ENCODE measurements at regions not wholly inside any gene's neighbourhood (a gene's known extent, or its start where the extent isn't known, plus 50 kb on each side); places are given as distances from the start of the nearest gene placed in this dataset.

DNA sequence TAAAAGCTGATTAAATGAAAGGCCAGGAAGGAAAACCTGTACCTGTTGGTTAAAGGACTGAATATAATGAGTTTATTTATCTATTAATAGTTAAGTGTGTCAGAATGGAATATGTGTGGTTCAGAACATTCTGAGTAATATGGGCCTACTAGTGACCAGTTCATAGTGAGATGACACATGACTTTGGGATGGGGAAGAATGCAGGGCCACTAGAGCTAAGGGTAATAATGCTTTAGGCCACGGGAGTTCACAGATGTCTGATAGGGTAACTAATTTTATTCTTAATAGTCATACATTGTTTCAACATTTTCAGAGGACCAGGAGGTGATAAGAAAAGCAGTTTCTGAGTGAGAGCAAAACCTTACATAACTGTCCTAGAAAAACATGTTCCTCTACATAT, 247.8 kb upstream of the OR4E1 start:
- Histone ChIP-seq H3K27me3 (no peaks in the 10 kb centered on the region), H3K9me3 (no peaks in the 10 kb centered on the region), H3K27ac (no peak overlapping the region), H3K36me3 (no peaks in the 10 kb centered on the region), H3K4me1 (no peaks in the 10 kb centered on the region), H3K4me3 (no peak overlapping the region)
- no peak for DNase-seq (ENCODE audit: extremely low spot score in 2 of 2)
- intact Hi-C loops (cut with DNase I), result no loop called here
- TF ChIP-seq POLR2AphosphoS5 (IDR thresholded peaks at IDR 0.05; ENCODE audit: insufficient read depth in 1 of 2, low read depth in 1 of 2), result no peak
- TF ChIP-seq POLR2A (IDR thresholded peaks at IDR 0.05), result no peak
- TF ChIP-seq, protein P1, sequence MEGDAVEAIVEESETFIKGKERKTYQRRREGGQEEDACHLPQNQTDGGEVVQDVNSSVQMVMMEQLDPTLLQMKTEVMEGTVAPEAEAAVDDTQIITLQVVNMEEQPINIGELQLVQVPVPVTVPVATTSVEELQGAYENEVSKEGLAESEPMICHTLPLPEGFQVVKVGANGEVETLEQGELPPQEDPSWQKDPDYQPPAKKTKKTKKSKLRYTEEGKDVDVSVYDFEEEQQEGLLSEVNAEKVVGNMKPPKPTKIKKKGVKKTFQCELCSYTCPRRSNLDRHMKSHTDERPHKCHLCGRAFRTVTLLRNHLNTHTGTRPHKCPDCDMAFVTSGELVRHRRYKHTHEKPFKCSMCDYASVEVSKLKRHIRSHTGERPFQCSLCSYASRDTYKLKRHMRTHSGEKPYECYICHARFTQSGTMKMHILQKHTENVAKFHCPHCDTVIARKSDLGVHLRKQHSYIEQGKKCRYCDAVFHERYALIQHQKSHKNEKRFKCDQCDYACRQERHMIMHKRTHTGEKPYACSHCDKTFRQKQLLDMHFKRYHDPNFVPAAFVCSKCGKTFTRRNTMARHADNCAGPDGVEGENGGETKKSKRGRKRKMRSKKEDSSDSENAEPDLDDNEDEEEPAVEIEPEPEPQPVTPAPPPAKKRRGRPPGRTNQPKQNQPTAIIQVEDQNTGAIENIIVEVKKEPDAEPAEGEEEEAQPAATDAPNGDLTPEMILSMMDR (IDR thresholded peaks at IDR 0.05), result no peak

DNA sequence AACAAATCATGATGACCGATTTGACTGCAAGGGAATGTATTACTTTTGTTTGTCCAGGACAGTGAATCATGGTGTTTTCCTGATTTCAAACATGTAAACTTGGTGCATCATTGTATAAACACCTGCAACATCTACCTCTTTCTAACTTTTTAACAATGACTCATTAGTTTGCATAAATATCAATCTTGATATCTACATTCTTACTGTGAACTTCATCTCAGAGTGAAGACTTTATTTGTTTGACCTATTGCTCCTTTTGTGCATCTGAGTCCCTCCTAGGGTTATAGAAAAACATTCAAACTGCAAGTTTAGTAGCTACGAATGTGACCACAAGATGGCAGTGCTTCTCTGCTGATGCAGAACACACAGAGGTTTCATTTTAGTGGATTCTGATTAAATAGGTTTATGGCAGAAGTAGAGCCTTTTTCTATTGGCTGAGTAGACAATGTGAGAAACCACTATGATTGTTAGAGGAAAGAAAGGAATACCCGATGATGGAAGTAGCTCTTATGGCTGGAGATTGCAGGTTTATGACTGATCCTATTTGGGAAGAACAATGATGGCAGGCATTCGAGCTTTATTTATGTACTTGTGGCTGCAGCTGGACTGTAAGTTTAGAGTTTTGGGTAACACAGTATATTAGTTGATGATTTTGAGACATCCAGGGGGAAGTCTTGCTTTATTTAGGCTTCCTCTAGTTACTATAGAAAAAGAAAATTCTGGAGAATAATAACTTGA, 244.2 kb upstream of the OR4E1 start:
- Histone ChIP-seq H3K27me3 (no peaks in the 10 kb centered on the region), H3K27ac (no peak overlapping the region), H3K4me3 (no peak overlapping the region), H3K9me3 (no peaks in the 10 kb centered on the region), H3K4me1 (no peaks in the 10 kb centered on the region), H3K36me3 (no peaks in the 10 kb centered on the region)
- TF ChIP-seq POLR2AphosphoS5 (IDR thresholded peaks at IDR 0.05; ENCODE audit: insufficient read depth in 1 of 2, low read depth in 1 of 2) (peak in 1 of 2 donors; percentile 27), POLR2A (IDR thresholded peaks at IDR 0.05) (no peak)
- TF ChIP-seq, protein P1 (IDR thresholded peaks at IDR 0.05), result peak; percentile 28 to 52 (median 37)
- intact Hi-C loops (cut with DNase I), result no loop called here
- DNase-seq (ENCODE audit: extremely low spot score in 2 of 2), result no peak

DNA sequence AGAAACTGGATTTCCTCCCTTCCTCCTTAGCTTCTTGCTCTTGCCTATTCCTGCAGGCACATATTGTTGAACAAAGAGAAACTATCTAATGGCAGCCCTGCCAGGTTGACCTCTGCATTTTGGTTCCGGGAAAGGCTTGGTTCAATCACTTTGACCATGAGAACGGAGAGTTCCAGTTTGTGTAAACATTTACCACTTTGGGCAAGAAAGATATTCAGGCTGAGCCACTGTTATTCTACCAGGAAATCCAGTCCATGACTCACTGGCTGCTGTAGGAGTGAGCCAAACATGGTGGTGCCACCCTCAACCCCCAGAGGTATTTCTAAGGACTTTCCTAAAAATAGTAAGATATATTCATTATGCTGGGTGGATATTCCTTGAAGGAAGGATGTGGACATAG, 242.2 kb upstream of the OR4E1 start:
- no peaks in the 10 kb centered on the region for H3K36me3 ChIP-seq
- H3K4me3 ChIP-seq, result no peak overlapping the region
- no peaks in the 10 kb centered on the region for H3K27me3 ChIP-seq
- intact Hi-C loops (cut with DNase I), result no loop called here
- H3K4me1 ChIP-seq, result no peaks in the 10 kb centered on the region
- TF ChIP-seq, protein P1 (IDR thresholded peaks at IDR 0.05), result no peak
- TF ChIP-seq POLR2A (IDR thresholded peaks at IDR 0.05), result no peak
- H3K9me3 ChIP-seq, result no peaks in the 10 kb centered on the region
- no peak overlapping the region for H3K27ac ChIP-seq
- no peak for DNase-seq (ENCODE audit: extremely low spot score in 2 of 2)

DNA sequence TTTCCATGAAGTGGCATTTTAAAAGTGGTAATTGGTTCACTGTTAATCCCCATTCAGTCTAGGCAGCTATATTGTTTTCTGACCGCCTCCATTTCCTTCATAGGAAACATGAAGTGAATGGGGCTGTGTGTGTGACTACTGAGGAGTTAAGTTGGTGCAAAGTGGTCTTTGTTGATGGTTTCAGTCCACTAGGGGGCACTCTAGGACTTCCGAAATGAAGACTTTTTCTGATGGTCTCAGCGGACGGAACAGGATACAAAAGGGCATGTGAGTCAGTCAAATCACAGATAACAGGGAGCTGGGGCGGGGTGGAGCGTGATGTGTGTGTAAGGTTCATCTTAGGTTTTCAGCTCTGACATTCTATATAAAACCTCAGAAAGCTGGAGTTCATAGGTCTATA, 240.1 kb upstream of the OR4E1 start:
- Histone ChIP-seq H3K36me3 (no peaks in the 10 kb centered on the region), H3K4me3 (no peak overlapping the region), H3K27me3 (no peaks in the 10 kb centered on the region), H3K27ac (no peak overlapping the region), H3K4me1 (no peaks in the 10 kb centered on the region), H3K9me3 (no peaks in the 10 kb centered on the region)
- TF ChIP-seq, protein P1 (IDR thresholded peaks at IDR 0.05), result peak in 1 of 3 experiments; percentile 18
- TF ChIP-seq POLR2A (IDR thresholded peaks at IDR 0.05), result no peak
- TF ChIP-seq POLR2AphosphoS5 (IDR thresholded peaks at IDR 0.05; ENCODE audit: insufficient read depth in 1 of 2, low read depth in 1 of 2), result no peak
- no peak for DNase-seq (ENCODE audit: extremely low spot score in 2 of 2)
- intact Hi-C loops (cut with DNase I), result no loop called here

DNA sequence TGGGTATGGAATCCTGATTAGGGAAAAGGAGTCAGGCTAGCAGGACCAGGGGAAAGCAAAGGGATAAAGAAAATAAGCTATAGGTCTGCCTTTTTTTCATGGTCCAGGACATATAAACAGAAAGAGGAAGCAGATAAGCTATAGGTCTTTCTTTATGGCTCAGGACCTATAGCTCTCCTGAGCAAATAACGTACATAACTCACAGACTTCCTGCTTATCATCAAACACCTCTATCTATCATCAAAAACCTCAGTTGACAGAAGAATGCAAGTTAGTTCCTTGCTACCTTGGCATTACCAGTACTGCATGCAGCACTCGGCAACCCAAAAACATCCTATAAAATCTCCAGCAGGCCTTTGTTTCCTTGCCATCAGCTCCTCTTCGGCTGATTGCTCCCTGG, 238.7 kb upstream of the OR4E1 start:
- Histone ChIP-seq H3K27me3 (no peaks in the 10 kb centered on the region), H3K36me3 (no peaks in the 10 kb centered on the region), H3K4me3 (no peak overlapping the region), H3K27ac (no peak overlapping the region), H3K4me1 (no peaks in the 10 kb centered on the region), H3K9me3 (no peaks in the 10 kb centered on the region)
- TF ChIP-seq POLR2AphosphoS5 (IDR thresholded peaks at IDR 0.05; ENCODE audit: insufficient read depth in 1 of 2, low read depth in 1 of 2), result no peak
- no peak for DNase-seq (ENCODE audit: extremely low spot score in 2 of 2)
- intact Hi-C loops (cut with DNase I), result no loop called here

Data from vagina (tissue), 2 donors.